Erythroblast (primary cell): ENCODE measurements at regions not wholly inside any gene's neighbourhood (a gene's known extent, or its start where the extent isn't known, plus 50 kb on each side); places are given as distances from the start of the nearest gene placed in this dataset.

Source experiments
- GATA1 ChIP-seq: IDR thresholded peaks from 2 replicates; pipeline ENCODE4 v1.6.1; 2011; ENCODE audit warnings: low read depth, mild to moderate bottlenecking, control low read depth, low read length, moderate library complexity
- POLR2A ChIP-seq: IDR thresholded peaks from 2 replicates; pipeline ENCODE4 v1.6.1; 2011; ENCODE audit warnings: mild to moderate bottlenecking, low read length

DNA sequence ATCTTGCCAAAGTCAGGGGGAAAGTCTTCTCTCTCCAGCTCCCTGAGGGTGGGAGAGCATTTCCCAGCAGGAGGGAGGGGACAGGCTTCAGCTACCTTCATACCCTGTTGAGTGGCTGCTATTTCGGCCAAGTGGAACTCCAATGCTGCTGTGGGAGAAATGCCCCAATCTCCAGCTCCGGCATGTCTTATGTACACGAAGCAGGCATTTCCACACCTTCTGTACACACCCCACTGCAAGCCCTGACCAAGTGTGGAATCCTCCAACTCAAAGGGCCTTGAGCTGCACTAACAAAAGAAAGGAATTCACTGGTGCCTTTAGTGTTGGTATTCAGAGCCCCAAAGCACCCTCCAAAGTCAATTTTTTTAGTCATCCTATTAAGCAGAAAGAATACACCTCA is 313.6 kb upstream of the NT5E start:
- TF ChIP-seq POLR2A (no peak), GATA1 (no peak)
